ENCODE measurements at regions not wholly inside any gene's neighbourhood (a gene's known extent, or its start where the extent isn't known, plus 50 kb on each side); places are given as distances from the start of the nearest gene placed in this dataset.
A peak's percentile ranks its signal among the peaks of the same experiment; 100 is the strongest.

- TF ChIP-seq CTCF (conservative IDR thresholded peaks at IDR 0.05 in 1 of 2, IDR thresholded peaks at IDR 0.05 in 1 of 2; ENCODE audit: low read depth in 1 of 2, low read length in 2 of 2), result no peak
- no peak for TF ChIP-seq EZH2 (IDR thresholded peaks at IDR 0.05; ENCODE audit: low read length, missing control alignments)
- Histone ChIP-seq H3K4me3 (replicated peaks in 1 of 4; ENCODE audit: control extremely low read depth in 1 of 4, insufficient read depth in 1 of 4, low read depth in 3 of 4, low read length in 4 of 4) (no peak overlapping the region), H3K4me2 (ENCODE audit: extremely low read depth, insufficient read depth, low read length) (no peak overlapping the region), H3K9me3 (ENCODE audit: control insufficient read depth, insufficient read depth, low read depth, low read length) (no peaks in the 10 kb centered on the region), H4K20me1 (ENCODE audit: control insufficient read depth, extremely low read depth, insufficient read depth, low read length) (no peaks in the 10 kb centered on the region), H3K79me2 (ENCODE audit: control insufficient read depth, insufficient read depth, low read length) (no peaks in the 10 kb centered on the region), H2AFZ (ENCODE audit: low read length) (no peak overlapping the region), H3K4me1 (ENCODE audit: control insufficient read depth, extremely low read depth, insufficient read depth, low read length) (peaks cover 11% of the 10 kb centered on the region), H3K36me3 (ENCODE audit: control insufficient read depth, insufficient read depth, low read length) (no peaks in the 10 kb centered on the region), H3K27me3 (ENCODE audit: control insufficient read depth, insufficient read depth, low read length) (no peaks in the 10 kb centered on the region), H3K27ac (ENCODE audit: insufficient read depth, low read length) (peak overlapping the region; percentile 79), H3K9ac (ENCODE audit: insufficient read depth, low read length) (no peak overlapping the region)
- peak; percentile 34 to 98 for DNase-seq (ENCODE audit: low read depth in 2 of 2)
Measured at GRCh38 chr6:130600880-130601341, 226.3 kb upstream of the SMLR1 start.

- TF ChIP-seq EZH2 (IDR thresholded peaks at IDR 0.05; ENCODE audit: low read length, missing control alignments), result no peak
- TF ChIP-seq CTCF (conservative IDR thresholded peaks at IDR 0.05 in 1 of 2, IDR thresholded peaks at IDR 0.05 in 1 of 2; ENCODE audit: low read depth in 1 of 2, low read length in 2 of 2), result no peak
- no peaks in the 10 kb centered on the region for H3K9me3 ChIP-seq (ENCODE audit: control insufficient read depth, insufficient read depth, low read depth, low read length)
- peaks cover 11% of the 10 kb centered on the region for H3K4me1 ChIP-seq (ENCODE audit: control insufficient read depth, extremely low read depth, insufficient read depth, low read length)
- H3K27me3 ChIP-seq (ENCODE audit: control insufficient read depth, insufficient read depth, low read length), result no peaks in the 10 kb centered on the region
- no peaks in the 10 kb centered on the region for H4K20me1 ChIP-seq (ENCODE audit: control insufficient read depth, extremely low read depth, insufficient read depth, low read length)
- H3K36me3 ChIP-seq (ENCODE audit: control insufficient read depth, insufficient read depth, low read length), result no peaks in the 10 kb centered on the region
- no peak overlapping the region for H2AFZ ChIP-seq (ENCODE audit: low read length)
- no peaks in the 10 kb centered on the region for H3K79me2 ChIP-seq (ENCODE audit: control insufficient read depth, insufficient read depth, low read length)
- peak; percentile 78 to 99 for DNase-seq (ENCODE audit: low read depth in 2 of 2)
- no peak overlapping the region for H3K9ac ChIP-seq (ENCODE audit: insufficient read depth, low read length)
- H3K4me2 ChIP-seq (ENCODE audit: extremely low read depth, insufficient read depth, low read length), result no peak overlapping the region
- no peak overlapping the region for H3K4me3 ChIP-seq (replicated peaks in 1 of 4; ENCODE audit: control extremely low read depth in 1 of 4, insufficient read depth in 1 of 4, low read depth in 3 of 4, low read length in 4 of 4)
- peak overlapping the region; percentile 79 for H3K27ac ChIP-seq (ENCODE audit: insufficient read depth, low read length)
Measured at GRCh38 chr6:130602151-130602770, 224.9 kb upstream of the SMLR1 start.

GRCh38 chr6:130603391-130603790, 223.8 kb upstream of the SMLR1 start:
- no peaks in the 10 kb centered on the region for H4K20me1 ChIP-seq (ENCODE audit: control insufficient read depth, extremely low read depth, insufficient read depth, low read length)
- no peak overlapping the region for H2AFZ ChIP-seq (ENCODE audit: low read length)
- peaks cover 11% of the 10 kb centered on the region for H3K4me1 ChIP-seq (ENCODE audit: control insufficient read depth, extremely low read depth, insufficient read depth, low read length)
- no peaks in the 10 kb centered on the region for H3K27me3 ChIP-seq (ENCODE audit: control insufficient read depth, insufficient read depth, low read length)
- no peak overlapping the region for H3K4me3 ChIP-seq (replicated peaks in 1 of 4; ENCODE audit: control extremely low read depth in 1 of 4, insufficient read depth in 1 of 4, low read depth in 3 of 4, low read length in 4 of 4)
- no peak for DNase-seq (ENCODE audit: low read depth in 2 of 2)
- no peaks in the 10 kb centered on the region for H3K36me3 ChIP-seq (ENCODE audit: control insufficient read depth, insufficient read depth, low read length)
- H3K9me3 ChIP-seq (ENCODE audit: control insufficient read depth, insufficient read depth, low read depth, low read length), result no peaks in the 10 kb centered on the region
- no peak for TF ChIP-seq EZH2 (IDR thresholded peaks at IDR 0.05; ENCODE audit: low read length, missing control alignments)
- TF ChIP-seq CTCF (conservative IDR thresholded peaks at IDR 0.05 in 1 of 2, IDR thresholded peaks at IDR 0.05 in 1 of 2; ENCODE audit: low read depth in 1 of 2, low read length in 2 of 2), result no peak
- H3K4me2 ChIP-seq (ENCODE audit: extremely low read depth, insufficient read depth, low read length), result no peak overlapping the region
- no peaks in the 10 kb centered on the region for H3K79me2 ChIP-seq (ENCODE audit: control insufficient read depth, insufficient read depth, low read length)
- no peak overlapping the region for H3K9ac ChIP-seq (ENCODE audit: insufficient read depth, low read length)
- H3K27ac ChIP-seq (ENCODE audit: insufficient read depth, low read length), result no peak overlapping the region
